Upper lobe of left lung (tissue), 6 donors: ENCODE measurements at regions not wholly inside any gene's neighbourhood (a gene's known extent, or its start where the extent isn't known, plus 50 kb on each side); places are given as distances from the start of the nearest gene placed in this dataset.
"Not testable (repeated sequence)": the region's sequence is repeated elsewhere in the genome, so short reads cannot be mapped to it uniquely, and the experiment has no call there.

Experiments used
- ATAC-seq, 2 donors: fragments of 200-7000 bp; cut with Tn5 transposase; one replicate each; pipeline ENCODE4 v1.9.1; 2022; ENCODE audit warnings: mild to moderate bottlenecking in 2 of 2, moderate library complexity in 2 of 2; ENCODE audit not compliant: low FRiP score in 2 of 2
- DNase-seq, 2 donors: peaks; one replicate each; pipeline ENCODE4 v3.0.0-alpha.2; 2019 to 2020
- H3K27ac ChIP-seq, 4 donors: fragments of 200-600 bp; sonication (generic); one replicate each; pipeline ENCODE4 v1.5.1; 2016 to 2019
- H3K27me3 ChIP-seq, 4 donors: fragments of 200-600 bp; sonication (generic); one replicate each; pipeline ENCODE4 v1.5.1; 2017 to 2019
- H3K36me3 ChIP-seq, 4 donors: fragments of 200-600 bp; sonication (generic); one replicate each; pipeline ENCODE4 v1.5.1; 2016 to 2019
- H3K4me1 ChIP-seq, 4 donors: fragments of 200-600 bp; sonication (generic); one replicate each; pipeline ENCODE4 v1.5.1; 2018 to 2019
- H3K4me3 ChIP-seq, 4 donors: fragments of 200-600 bp; sonication (generic); one replicate each; pipeline ENCODE4 v1.5.1; 2017 to 2019; ENCODE audit warnings: mild to moderate bottlenecking in 2 of 4, moderate library complexity in 1 of 4
- H3K9me3 ChIP-seq, 4 donors: fragments of 200-600 bp; sonication (generic); one replicate each; pipeline ENCODE4 v1.5.1; 2018 to 2019
- EP300 ChIP-seq, 4 donors: sonication (generic); formaldehyde crosslinking; IDR thresholded peaks; one replicate each; pipeline ENCODE4 v1.5.1; 2017; ENCODE audit warnings: antibody characterized with exemption in 4 of 4, control low read depth in 2 of 4
- POLR2A ChIP-seq, 4 donors: fragments of 450-650 bp; IDR thresholded peaks; one replicate each; pipeline ENCODE4 v1.5.1; 2016 to 2017; ENCODE audit warnings: antibody characterized with exemption in 4 of 4, mild to moderate bottlenecking in 2 of 4
- POLR2AphosphoS5 ChIP-seq, 2 donors: sonication (generic); formaldehyde crosslinking; IDR thresholded peaks; one replicate each; pipeline ENCODE4 v1.5.1; 2017; ENCODE audit warnings: antibody characterized with exemption in 2 of 2
- WGBS, 2 donors: methylation state at CpG; one replicate each; pipeline ENCODE4 v1.1.5; 2017 to 2018; 5-methylcytosine and 5-hydroxymethylcytosine counted together
- TF ChIP-seq, protein P1 (sequence below), 6 experiments: fragments of 450-650 bp in 4 of 6; fragments of 200-600 bp in 2 of 6; sonication (generic) in 2 of 6; IDR thresholded peaks; one replicate each; pipeline ENCODE4 v1.5.1; 2016 to 2019; ENCODE audit warnings: antibody characterized with exemption in 6 of 6
- donor health status: DM: no; HTN: no; CAD: no; lungs with moderate emphysema.
- donor health status: DM: no; HTN: yes; CAD: no; lungs with severe emphysema.

DNA sequence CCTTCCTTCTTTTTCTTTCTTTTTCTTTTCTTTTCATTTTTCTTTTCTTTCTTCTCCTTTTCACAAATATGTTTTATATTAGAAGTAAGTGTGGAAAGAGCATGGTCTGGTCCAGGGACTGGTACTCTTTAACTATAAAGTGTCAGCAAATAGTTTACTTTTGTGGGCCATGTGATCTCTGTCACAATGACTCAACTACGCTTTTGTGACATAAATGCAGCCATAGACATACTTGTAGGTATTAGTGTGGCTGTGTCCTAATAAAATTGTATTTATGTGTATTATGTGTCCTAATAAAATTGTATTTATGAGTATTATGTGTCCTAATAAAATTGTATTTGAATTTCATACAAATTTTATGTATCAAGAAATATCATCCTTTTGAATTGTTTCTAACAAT is 749.1 kb upstream of the ARPP21 start:
- Histone ChIP-seq H3K27me3 (no peaks in the 10 kb centered on the region), H3K27ac (no peak overlapping the region), H3K36me3 (no peaks in the 10 kb centered on the region), H3K9me3 (no peaks in the 10 kb centered on the region), H3K4me3 (no peak overlapping the region), H3K4me1 (no peaks in the 10 kb centered on the region)
- ATAC-seq = no peak
- no peak for TF ChIP-seq POLR2AphosphoS5 (IDR thresholded peaks at IDR 0.05)
- no peak for TF ChIP-seq POLR2A (IDR thresholded peaks at IDR 0.05)
- TF ChIP-seq, protein P1, sequence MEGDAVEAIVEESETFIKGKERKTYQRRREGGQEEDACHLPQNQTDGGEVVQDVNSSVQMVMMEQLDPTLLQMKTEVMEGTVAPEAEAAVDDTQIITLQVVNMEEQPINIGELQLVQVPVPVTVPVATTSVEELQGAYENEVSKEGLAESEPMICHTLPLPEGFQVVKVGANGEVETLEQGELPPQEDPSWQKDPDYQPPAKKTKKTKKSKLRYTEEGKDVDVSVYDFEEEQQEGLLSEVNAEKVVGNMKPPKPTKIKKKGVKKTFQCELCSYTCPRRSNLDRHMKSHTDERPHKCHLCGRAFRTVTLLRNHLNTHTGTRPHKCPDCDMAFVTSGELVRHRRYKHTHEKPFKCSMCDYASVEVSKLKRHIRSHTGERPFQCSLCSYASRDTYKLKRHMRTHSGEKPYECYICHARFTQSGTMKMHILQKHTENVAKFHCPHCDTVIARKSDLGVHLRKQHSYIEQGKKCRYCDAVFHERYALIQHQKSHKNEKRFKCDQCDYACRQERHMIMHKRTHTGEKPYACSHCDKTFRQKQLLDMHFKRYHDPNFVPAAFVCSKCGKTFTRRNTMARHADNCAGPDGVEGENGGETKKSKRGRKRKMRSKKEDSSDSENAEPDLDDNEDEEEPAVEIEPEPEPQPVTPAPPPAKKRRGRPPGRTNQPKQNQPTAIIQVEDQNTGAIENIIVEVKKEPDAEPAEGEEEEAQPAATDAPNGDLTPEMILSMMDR (IDR thresholded peaks at IDR 0.05) = no peak
- no peak for TF ChIP-seq EP300 (IDR thresholded peaks at IDR 0.05)
- no peak for DNase-seq
- WGBS, 2 donors = 87 to 93% methylated on average over 1 of the region's 1 CpG

DNA sequence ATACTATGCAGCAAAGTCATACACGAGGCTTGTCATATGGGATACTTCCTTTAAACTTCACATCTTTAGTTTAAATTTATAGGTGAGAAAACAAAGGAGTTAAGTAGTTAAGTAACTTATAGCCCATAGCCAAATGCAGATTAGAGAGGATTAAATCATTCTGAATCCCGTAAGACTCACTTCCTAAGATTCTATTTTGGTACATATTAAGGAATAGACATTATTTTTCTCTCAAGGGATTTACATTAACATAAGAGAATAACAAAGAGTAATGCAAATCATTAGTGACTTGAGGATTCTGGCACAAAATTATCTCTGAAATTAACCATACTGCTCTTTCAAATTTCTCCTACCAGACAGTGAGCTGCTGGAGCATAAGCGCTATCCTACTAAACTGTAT is 747.4 kb upstream of the ARPP21 start:
- DNase-seq (no peak), ATAC-seq (no peak)
- Histone ChIP-seq H3K27me3 (no peaks in the 10 kb centered on the region), H3K36me3 (no peaks in the 10 kb centered on the region), H3K27ac (no peak overlapping the region), H3K4me3 (no peak overlapping the region), H3K4me1 (no peaks in the 10 kb centered on the region), H3K9me3 (no peaks in the 10 kb centered on the region)
- 81 to 85% methylated on average over 3 of the region's 3 CpGs for WGBS, 2 donors
- TF ChIP-seq, protein P1 (IDR thresholded peaks at IDR 0.05) = no peak
- TF ChIP-seq POLR2A (IDR thresholded peaks at IDR 0.05) = no peak
- TF ChIP-seq EP300 (IDR thresholded peaks at IDR 0.05) = no peak
- TF ChIP-seq POLR2AphosphoS5 (IDR thresholded peaks at IDR 0.05) = no peak

DNA sequence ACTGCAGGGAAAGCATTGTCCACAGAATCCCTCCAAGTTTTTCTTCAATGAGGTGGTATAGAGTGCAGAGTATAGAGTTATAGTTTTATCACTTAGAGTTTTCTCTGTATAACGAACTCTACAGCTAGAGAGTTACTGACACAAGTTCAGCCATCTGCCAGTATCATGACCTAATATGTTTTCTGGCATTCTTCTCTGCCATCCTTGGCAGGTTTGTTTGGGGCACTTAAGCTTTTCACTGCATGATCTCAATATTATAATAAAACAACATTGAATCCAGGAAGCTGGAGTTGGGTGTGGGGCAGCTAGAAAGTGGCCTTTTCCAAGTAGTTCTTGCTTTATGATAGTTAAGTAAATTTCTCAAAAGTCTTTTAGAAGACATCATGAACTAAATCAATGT is 743.5 kb upstream of the ARPP21 start:
- H3K4me3 ChIP-seq = no peak overlapping the region
- 68 to 77% methylated on average over 1 of the region's 1 CpG for WGBS, 2 donors
- no peaks in the 10 kb centered on the region for H3K36me3 ChIP-seq
- no peaks in the 10 kb centered on the region for H3K4me1 ChIP-seq
- no peaks in the 10 kb centered on the region for H3K27me3 ChIP-seq
- DNase-seq (no peak), ATAC-seq (no peak)
- TF ChIP-seq, protein P1 (IDR thresholded peaks at IDR 0.05) = no peak
- TF ChIP-seq POLR2A (IDR thresholded peaks at IDR 0.05) = no peak
- no peak for TF ChIP-seq EP300 (IDR thresholded peaks at IDR 0.05)
- no peak for TF ChIP-seq POLR2AphosphoS5 (IDR thresholded peaks at IDR 0.05)
- no peak overlapping the region for H3K27ac ChIP-seq
- no peaks in the 10 kb centered on the region for H3K9me3 ChIP-seq

DNA sequence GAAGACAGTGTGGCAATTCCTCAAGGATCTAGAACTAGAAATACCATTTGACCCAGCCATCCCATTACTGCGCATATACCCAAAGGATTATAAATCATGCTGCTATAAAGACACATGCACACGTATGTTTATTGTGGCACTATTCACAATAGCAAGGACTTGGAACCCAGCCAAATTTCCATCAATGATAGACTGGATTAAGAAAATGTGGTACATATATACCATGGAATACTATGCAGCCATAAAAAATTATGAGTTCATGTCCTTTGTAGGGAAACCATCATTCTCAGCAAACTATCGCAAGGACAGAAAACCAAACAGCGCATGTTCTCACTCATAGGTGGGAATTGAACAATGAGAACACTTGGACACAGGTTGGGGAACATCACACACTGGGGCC is 729.6 kb upstream of the ARPP21 start:
- H3K4me3 ChIP-seq, H3K36me3 ChIP-seq, H3K9me3 ChIP-seq, H3K27me3 ChIP-seq, DNase-seq, ATAC-seq, H3K4me1 ChIP-seq, H3K27ac ChIP-seq: not testable (repeated sequence)
- 81 to 90% methylated on average over 4 of the region's 4 CpGs for WGBS, 2 donors

DNA sequence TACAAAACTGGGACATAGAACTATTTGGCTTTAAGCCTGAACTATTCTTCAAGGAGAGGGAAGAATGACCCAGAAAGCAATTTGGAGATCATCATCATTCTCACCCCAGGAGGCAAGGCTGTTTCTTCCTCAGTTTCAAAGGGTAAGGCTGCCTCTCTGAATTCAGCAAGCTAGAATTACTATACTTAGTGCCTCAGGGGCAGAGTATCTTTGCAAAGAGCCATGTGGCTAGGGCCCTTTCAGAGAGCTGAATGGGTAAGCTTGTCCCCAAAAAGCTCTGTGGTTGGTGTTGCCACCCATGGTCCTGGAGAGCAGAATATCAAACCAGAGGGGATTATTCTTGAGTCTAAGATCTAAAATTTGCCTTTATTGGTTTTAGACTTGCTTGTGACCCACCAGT is 720.3 kb upstream of the ARPP21 start:
- DNase-seq (no peak), ATAC-seq (no peak)
- no peaks in the 10 kb centered on the region for H3K9me3 ChIP-seq
- H3K36me3 ChIP-seq = no peaks in the 10 kb centered on the region
- H3K4me1 ChIP-seq = no peaks in the 10 kb centered on the region
- no peak overlapping the region for H3K27ac ChIP-seq
- TF ChIP-seq POLR2A (IDR thresholded peaks at IDR 0.05) (no peak), EP300 (IDR thresholded peaks at IDR 0.05) (no peak), POLR2AphosphoS5 (IDR thresholded peaks at IDR 0.05) (no peak)
- no peaks in the 10 kb centered on the region for H3K27me3 ChIP-seq
- no peak overlapping the region for H3K4me3 ChIP-seq

DNA sequence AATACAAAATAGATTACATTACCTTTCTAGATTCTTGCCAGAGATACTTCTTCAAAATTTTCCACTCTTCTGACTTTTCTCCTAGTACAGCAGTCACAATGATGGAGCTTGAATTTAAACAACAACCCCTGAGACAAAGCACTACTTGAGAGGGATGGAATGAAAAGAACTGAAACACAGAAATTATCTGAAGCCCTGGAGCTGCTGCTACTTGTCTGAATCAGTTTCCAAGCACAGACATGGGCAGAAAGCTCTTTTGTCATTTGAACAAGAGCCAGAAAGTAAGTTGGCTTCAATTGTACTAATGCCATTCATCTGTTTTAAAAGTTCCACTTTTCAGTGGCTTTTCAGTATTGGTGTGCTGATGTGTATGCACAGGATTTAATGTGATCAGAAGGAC is 718.5 kb upstream of the ARPP21 start:
- Histone ChIP-seq H3K27me3 (no peaks in the 10 kb centered on the region), H3K4me1 (no peaks in the 10 kb centered on the region), H3K36me3 (no peaks in the 10 kb centered on the region), H3K27ac (no peak overlapping the region), H3K9me3 (no peaks in the 10 kb centered on the region), H3K4me3 (no peak overlapping the region)
- DNase-seq (no peak), ATAC-seq (no peak)
- TF ChIP-seq POLR2AphosphoS5 (IDR thresholded peaks at IDR 0.05) = no peak
- TF ChIP-seq, protein P1 (IDR thresholded peaks at IDR 0.05) = no peak
- TF ChIP-seq EP300 (IDR thresholded peaks at IDR 0.05) = no peak
